ENCODE measurements at regions not wholly inside any gene's neighbourhood (a gene's known extent, or its start where the extent isn't known, plus 50 kb on each side); places are given as distances from the start of the nearest gene placed in this dataset.

- TF ChIP-seq CTCF (IDR thresholded peaks at IDR 0.05) (no peak), POLR2A (IDR thresholded peaks at IDR 0.05) (no peak)
Observed at GRCh38 chr7:108648989-108649388, 79.3 kb downstream of the DNAJB9 start.

Data from uterus (tissue), 2 donors.